H1 (cell line): ENCODE measurements at regions not wholly inside any gene's neighbourhood (a gene's known extent, or its start where the extent isn't known, plus 50 kb on each side); places are given as distances from the start of the nearest gene placed in this dataset.

ENCODE experiments used
- ASH2L ChIP-seq: fragments of 200-600, 300-600 bp; sonication (generic); IDR thresholded peaks from one replicate; pipeline ENCODE4 v1.7.1; 2017; ENCODE audit warnings: low read length
- CHD7 ChIP-seq: fragments of 300-600 bp; sonication (generic); IDR thresholded peaks from 2 replicates; pipeline ENCODE4 v1.7.1; 2012; ENCODE audit warnings: low read length, moderate library complexity, mild to moderate bottlenecking, inconsistent platforms; ENCODE audit not compliant: insufficient replicate concordance
- NANOG ChIP-seq: IDR thresholded peaks from 2 replicates; pipeline ENCODE4 v1.6.1; 2011; ENCODE audit warnings: low read length, low read depth, mild to moderate bottlenecking, inconsistent platforms; ENCODE audit not compliant: insufficient read depth, poor library complexity, severe bottlenecking
- RXRA ChIP-seq: IDR thresholded peaks from 2 replicates; pipeline ENCODE4 v1.6.1; 2011; ENCODE audit warnings: low read depth, mild to moderate bottlenecking, low read length, moderate library complexity; ENCODE audit not compliant: insufficient read depth
- SP2 ChIP-seq: IDR thresholded peaks from 2 replicates; pipeline ENCODE4 v1.6.1; 2012; ENCODE audit warnings: mild to moderate bottlenecking, low read length, inconsistent platforms
- TAF7 ChIP-seq: optimal IDR thresholded peaks from 2 replicates; pipeline ENCODE3; 2011; ENCODE audit warnings: low read depth, mild to moderate bottlenecking, inconsistent platforms, low read length, moderate library complexity, borderline replicate concordance

- TF ChIP-seq CHD7 (no peak), NANOG (no peak), SP2 (no peak), ASH2L (no peak), RXRA (no peak), TAF7 (no peak)
Observed at GRCh38 chr14:65805113-65805473, 392.6 kb downstream of the FUT8 start (continued).
